ENCODE measurements at regions not wholly inside any gene's neighbourhood (a gene's known extent, or its start where the extent isn't known, plus 50 kb on each side); places are given as distances from the start of the nearest gene placed in this dataset.

DNA sequence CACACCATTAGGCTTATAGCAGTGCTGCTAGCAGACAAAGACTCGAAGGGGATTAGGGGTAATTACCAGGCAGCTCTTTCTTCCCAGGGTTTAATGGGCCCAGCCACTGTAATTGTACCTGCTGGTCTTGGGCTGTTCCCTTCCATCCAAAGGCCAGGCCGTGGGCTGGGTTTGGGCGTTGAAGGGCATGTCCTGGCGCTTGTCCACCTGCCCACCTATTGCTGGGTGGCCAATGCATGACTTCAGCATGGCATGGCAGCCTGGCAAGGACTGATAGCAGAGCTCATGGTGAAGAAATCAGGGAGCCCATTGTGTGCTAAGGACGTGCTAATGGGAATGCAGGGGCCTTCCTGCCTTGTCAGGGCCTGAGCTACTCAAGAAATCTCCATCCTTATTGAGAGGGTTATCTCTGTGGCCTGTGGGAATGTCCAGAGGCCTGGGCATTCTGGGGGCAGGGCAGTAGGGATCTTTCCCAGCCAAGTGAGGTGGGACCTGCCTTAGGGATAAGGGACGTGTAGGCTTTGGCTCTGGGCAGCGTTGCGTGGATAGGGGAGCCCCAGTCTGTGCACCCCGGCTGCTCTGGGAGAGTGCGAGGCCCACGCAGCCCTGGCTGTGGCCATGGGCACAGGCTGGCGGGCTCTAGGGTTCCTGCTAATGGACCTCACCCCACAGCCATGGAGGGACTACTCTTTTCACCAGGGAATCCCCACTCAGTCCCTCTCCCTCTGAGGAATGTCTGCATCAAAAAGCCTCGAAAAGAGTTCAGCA is 116.1 kb upstream of the PITX1 start:
- WGBS (ENCODE audit: missing lambda C conversion rate), result 61% methylated on average over 13 of the region's 13 CpGs
- TF ChIP-seq FOSB (CRISPR knock-in tag; IDR thresholded peaks at IDR 0.05) (no peak), EHMT2 (IDR thresholded peaks at IDR 0.05; ENCODE audit: low read depth) (no peak), TP53 (CRISPR knock-in tag; IDR thresholded peaks at IDR 0.05) (no peak), RAD21 (conservative IDR thresholded peaks at IDR 0.05 in 1 of 2, IDR thresholded peaks at IDR 0.05 in 1 of 2) (no peak), HEYL (CRISPR knock-in tag; IDR thresholded peaks at IDR 0.05) (no peak), CBX2 (IDR thresholded peaks at IDR 0.05; ENCODE audit: borderline replicate concordance, low read depth) (no peak), KDM5A (IDR thresholded peaks at IDR 0.05) (no peak), EP300 (IDR thresholded peaks at IDR 0.05) (no peak)
- TF ChIP-seq, protein P1, sequence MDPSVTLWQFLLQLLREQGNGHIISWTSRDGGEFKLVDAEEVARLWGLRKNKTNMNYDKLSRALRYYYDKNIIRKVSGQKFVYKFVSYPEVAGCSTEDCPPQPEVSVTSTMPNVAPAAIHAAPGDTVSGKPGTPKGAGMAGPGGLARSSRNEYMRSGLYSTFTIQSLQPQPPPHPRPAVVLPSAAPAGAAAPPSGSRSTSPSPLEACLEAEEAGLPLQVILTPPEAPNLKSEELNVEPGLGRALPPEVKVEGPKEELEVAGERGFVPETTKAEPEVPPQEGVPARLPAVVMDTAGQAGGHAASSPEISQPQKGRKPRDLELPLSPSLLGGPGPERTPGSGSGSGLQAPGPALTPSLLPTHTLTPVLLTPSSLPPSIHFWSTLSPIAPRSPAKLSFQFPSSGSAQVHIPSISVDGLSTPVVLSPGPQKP (IDR thresholded peaks at IDR 0.05; ENCODE audit: low read depth, low read length), result no peak
- TF ChIP-seq, protein P2, sequence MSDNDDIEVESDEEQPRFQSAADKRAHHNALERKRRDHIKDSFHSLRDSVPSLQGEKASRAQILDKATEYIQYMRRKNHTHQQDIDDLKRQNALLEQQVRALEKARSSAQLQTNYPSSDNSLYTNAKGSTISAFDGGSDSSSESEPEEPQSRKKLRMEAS (IDR thresholded peaks at IDR 0.05), result no peak
- TF ChIP-seq, protein P3, sequence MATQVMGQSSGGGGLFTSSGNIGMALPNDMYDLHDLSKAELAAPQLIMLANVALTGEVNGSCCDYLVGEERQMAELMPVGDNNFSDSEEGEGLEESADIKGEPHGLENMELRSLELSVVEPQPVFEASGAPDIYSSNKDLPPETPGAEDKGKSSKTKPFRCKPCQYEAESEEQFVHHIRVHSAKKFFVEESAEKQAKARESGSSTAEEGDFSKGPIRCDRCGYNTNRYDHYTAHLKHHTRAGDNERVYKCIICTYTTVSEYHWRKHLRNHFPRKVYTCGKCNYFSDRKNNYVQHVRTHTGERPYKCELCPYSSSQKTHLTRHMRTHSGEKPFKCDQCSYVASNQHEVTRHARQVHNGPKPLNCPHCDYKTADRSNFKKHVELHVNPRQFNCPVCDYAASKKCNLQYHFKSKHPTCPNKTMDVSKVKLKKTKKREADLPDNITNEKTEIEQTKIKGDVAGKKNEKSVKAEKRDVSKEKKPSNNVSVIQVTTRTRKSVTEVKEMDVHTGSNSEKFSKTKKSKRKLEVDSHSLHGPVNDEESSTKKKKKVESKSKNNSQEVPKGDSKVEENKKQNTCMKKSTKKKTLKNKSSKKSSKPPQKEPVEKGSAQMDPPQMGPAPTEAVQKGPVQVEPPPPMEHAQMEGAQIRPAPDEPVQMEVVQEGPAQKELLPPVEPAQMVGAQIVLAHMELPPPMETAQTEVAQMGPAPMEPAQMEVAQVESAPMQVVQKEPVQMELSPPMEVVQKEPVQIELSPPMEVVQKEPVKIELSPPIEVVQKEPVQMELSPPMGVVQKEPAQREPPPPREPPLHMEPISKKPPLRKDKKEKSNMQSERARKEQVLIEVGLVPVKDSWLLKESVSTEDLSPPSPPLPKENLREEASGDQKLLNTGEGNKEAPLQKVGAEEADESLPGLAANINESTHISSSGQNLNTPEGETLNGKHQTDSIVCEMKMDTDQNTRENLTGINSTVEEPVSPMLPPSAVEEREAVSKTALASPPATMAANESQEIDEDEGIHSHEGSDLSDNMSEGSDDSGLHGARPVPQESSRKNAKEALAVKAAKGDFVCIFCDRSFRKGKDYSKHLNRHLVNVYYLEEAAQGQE (IDR thresholded peaks at IDR 0.05), result no peak
- H3K4me1 ChIP-seq, result peaks cover 6% of the 10 kb centered on the region; the same call in 1 of the 3 replicates
- H3K4me2 ChIP-seq, result no peak overlapping the region
- no peaks in the 10 kb centered on the region for H3K9me3 ChIP-seq
- CTCF ChIA-PET, result interaction anchor here (1.2 kb wide), 1 partner anchor 23 kb away, joined by 3 read pairs; no protein-coding TSS in a partner anchor
- H3K27ac ChIP-seq, result no peak overlapping the region
- no peak for FAIRE-seq
- ATAC-seq, result no peak
- H3K4me3 ChIP-seq, result no peak overlapping the region
- no peak for DNase-seq (ENCODE audit: low read depth in 1 of 2, low spot score in 1 of 2)
- POLR2A ChIA-PET, result interaction anchor here (0.6 kb wide), 1 partner anchor 1168 kb away, joined by 4 read pairs; no protein-coding TSS in a partner anchor

DNA sequence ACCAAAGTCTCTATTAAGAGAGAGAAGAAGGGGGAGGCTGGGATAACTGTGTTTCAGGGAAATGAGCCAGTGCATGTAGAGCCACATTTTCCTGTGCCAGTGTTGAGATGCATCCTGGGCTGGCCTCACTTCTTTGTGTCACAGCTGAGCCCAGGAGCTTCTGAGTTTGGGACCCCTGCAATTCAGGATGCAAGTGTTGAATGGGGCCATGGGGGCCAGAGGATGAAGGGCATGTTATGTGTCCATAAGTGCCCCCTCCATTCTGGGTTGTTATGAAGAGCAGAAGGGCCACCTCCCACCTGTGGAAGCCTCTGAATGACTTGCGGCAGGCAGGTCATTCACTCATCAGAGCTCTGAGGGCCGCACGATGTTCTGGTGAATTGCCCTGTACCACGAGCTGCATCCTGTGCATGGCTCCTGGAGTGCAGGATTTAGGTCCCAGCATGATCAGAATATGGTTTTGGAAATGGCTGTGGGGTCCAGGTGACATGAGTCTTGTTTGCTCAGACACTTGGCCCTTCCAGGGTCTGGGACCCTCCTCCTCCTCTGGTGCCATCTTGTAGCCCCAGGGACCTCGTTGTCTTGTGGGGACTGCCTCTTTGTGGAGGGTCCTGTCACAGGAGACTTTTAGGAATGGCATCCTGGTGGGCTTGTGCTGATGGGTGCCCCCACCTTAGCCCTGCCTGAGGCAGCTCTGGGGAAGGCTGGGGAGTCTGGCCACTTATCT is 115.4 kb upstream of the PITX1 start:
- no peak overlapping the region for H3K4me3 ChIP-seq
- DNase-seq (ENCODE audit: low read depth in 1 of 2, low spot score in 1 of 2), result no peak
- no peak for FAIRE-seq
- TF ChIP-seq JUN (IDR thresholded peaks at IDR 0.05), result no peak
- no peak for TF ChIP-seq ZSCAN20 (CRISPR knock-in tag; IDR thresholded peaks at IDR 0.05)
- TF ChIP-seq HDAC2 (IDR thresholded peaks at IDR 0.05), result no peak
- no peak for TF ChIP-seq ZFP36 (IDR thresholded peaks at IDR 0.05; ENCODE audit: borderline replicate concordance, partially characterized antibody)
- H3K27ac ChIP-seq, result no peak overlapping the region
- peaks cover 6% of the 10 kb centered on the region; the same call in 1 of the 3 replicates for H3K4me1 ChIP-seq
- no peak overlapping the region for H3K4me2 ChIP-seq
- no peak for ATAC-seq
- 69% methylated on average over 5 of the region's 5 CpGs for WGBS (ENCODE audit: missing lambda C conversion rate)
- no peaks in the 10 kb centered on the region for H3K9me3 ChIP-seq
- POLR2A ChIA-PET, result interaction anchor here (0.6 kb wide), 1 partner anchor 1167 kb away, joined by 4 read pairs; no protein-coding TSS in a partner anchor
- CTCF ChIA-PET, result interaction anchor here (1.2 kb wide), 1 partner anchor 24 kb away, joined by 3 read pairs; no protein-coding TSS in a partner anchor

All from A549 (cell line).